ENCODE measurements at regions not wholly inside any gene's neighbourhood (a gene's known extent, or its start where the extent isn't known, plus 50 kb on each side); places are given as distances from the start of the nearest gene placed in this dataset.
"Not testable (repeated sequence)": the region's sequence is repeated elsewhere in the genome, so short reads cannot be mapped to it uniquely, and the experiment has no call there.

- H3K27me3 ChIP-seq (ENCODE audit: control insufficient read depth in 1 of 2, insufficient read depth in 2 of 2, low read length in 2 of 2); H3K27ac ChIP-seq (ENCODE audit: low read depth in 1 of 2, low read length in 2 of 2); H3K4me3 Mint-ChIP-seq; POLR2A ChIA-PET; H3K4me1 ChIP-seq (ENCODE audit: insufficient read depth, low read length); H3K36me3 ChIP-seq (ENCODE audit: insufficient read depth, low read length); DNase-seq; H3K9me3 ChIP-seq (ENCODE audit: control insufficient read depth in 1 of 2, insufficient read depth in 1 of 2, low read length in 2 of 2); intact Hi-C loops (cut with DNase I, micrococcal nuclease); H3K4me1 Mint-ChIP-seq (ENCODE audit: low read depth); CTCF ChIA-PET; ATAC-seq (ENCODE audit: poor library complexity); H3K27me3 Mint-ChIP-seq; H3K4me3 ChIP-seq (ENCODE audit: low read length); H3K9me3 Mint-ChIP-seq; H3K27ac Mint-ChIP-seq; H3K36me3 Mint-ChIP-seq (ENCODE audit: low read depth): not testable (repeated sequence)
Measured at GRCh38 chr12:131660401-131660800, 50.5 kb upstream of the SFSWAP start.
